HepG2 (cell line): ENCODE measurements at regions not wholly inside any gene's neighbourhood (a gene's known extent, or its start where the extent isn't known, plus 50 kb on each side); places are given as distances from the start of the nearest gene placed in this dataset.
"Not testable (repeated sequence)": the region's sequence is repeated elsewhere in the genome, so short reads cannot be mapped to it uniquely, and the experiment has no call there.

Experiments
- ATAC-seq: fragments of 200-7000 bp; cut with Tn5 transposase; 3 replicates; pipeline ENCODE4 v1.9.1; 2020; ENCODE audit warnings: mild to moderate bottlenecking, moderate library complexity
- BruUV-seq: library from RNA; stranded (reverse); fragments of 400-500 nt; replicated peaks from 2 replicates; lab custom pipeline; 2021; lab: Mats Ljungman, UMichigan
- CTCF ChIA-PET: fragments of 300-600 bp; formaldehyde crosslinking; extraction: SDS; loops from one replicate; lab custom pipeline; 2021; ENCODE audit warnings: low total read pairs, inconsistent platforms, low intra/inter-chr PET ratio; lab: Yijun Ruan, JAX
- POLR2A ChIA-PET: fragments of 350-600 bp; sonication (Branson Sonifier 250); formaldehyde crosslinking; loops from one replicate; lab custom pipeline; 2020; ENCODE audit warnings: antibody characterized with exemption, inconsistent platforms; lab: Yijun Ruan, JAX
- DNase-seq: peaks from one replicate; pipeline ENCODE4 v3.0.0-alpha.2; 2015; ENCODE audit warnings: low spot score
- FAIRE-seq: peaks from 3 replicates; lab custom pipeline; 2011; peaks lifted over from hg19 to GRCh38; lab: Jason Lieb, UNC
- H2AFZ ChIP-seq: one replicate; pipeline ENCODE4 v1.6.1; 2011; ENCODE audit warnings: low read length, inconsistent platforms
- H3K27ac ChIP-seq: fragments of 300-600 bp; 3 replicates; pipeline ENCODE4 v1.8.0; 2011; ENCODE audit warnings: mixed run types, mild to moderate bottlenecking, mixed read lengths, low read length, inconsistent platforms; ENCODE audit not compliant: insufficient read depth; ENCODE audit errors: extremely low read length
- H3K27me3 ChIP-seq, 2 experiments: fragments of 200-600 bp in 1 of 2; 2 replicates in 1 of 2; 3 replicates in 1 of 2; pipeline versions ENCODE4 v1.6.0 to v1.8.0; 2011; ENCODE audit warnings: low read length in 2 of 2, mild to moderate bottlenecking in 2 of 2, moderate library complexity in 2 of 2, inconsistent platforms in 1 of 2; ENCODE audit not compliant: insufficient read depth in 2 of 2, control insufficient read depth in 1 of 2
- H3K36me3 ChIP-seq, 2 experiments: fragments of 200-600 bp in 1 of 2; replicated peaks in 1 of 2; 2 replicates in 1 of 2; 3 replicates in 1 of 2; pipeline versions ENCODE4 v1.5.1 to v1.8.0; 2011; ENCODE audit warnings: low read length in 2 of 2, inconsistent platforms in 1 of 2; ENCODE audit not compliant: insufficient read depth in 2 of 2, control insufficient read depth in 1 of 2
- H3K4me1 ChIP-seq: 2 replicates; pipeline ENCODE4 v1.5.1; 2012; ENCODE audit warnings: low read length, inconsistent platforms; ENCODE audit not compliant: insufficient read depth
- H3K4me2 ChIP-seq: 2 replicates; pipeline ENCODE4 v1.6.0; 2011; ENCODE audit warnings: low read depth, low read length, inconsistent platforms
- H3K4me3 ChIP-seq, 3 experiments: fragments of 200-600 bp in 1 of 3; sonication (generic), shearing (Covaris generic) in 1 of 3; replicated peaks in 1 of 3; 2 replicates each; pipeline ENCODE4 v1.5.1; 2011 to 2016; ENCODE audit warnings: low read length in 3 of 3, inconsistent platforms in 2 of 3, low read depth in 2 of 3, mild to moderate bottlenecking in 2 of 3, control low read depth in 1 of 3, mixed read lengths in 1 of 3; ENCODE audit not compliant: insufficient read depth in 1 of 3
- H3K79me2 ChIP-seq: one replicate; pipeline ENCODE4 v1.6.1; 2011; ENCODE audit warnings: low read length, inconsistent platforms; ENCODE audit not compliant: insufficient read depth
- H3K9ac ChIP-seq: 2 replicates; pipeline ENCODE4 v1.6.0; 2011; ENCODE audit warnings: mild to moderate bottlenecking, low read depth, low read length, inconsistent platforms; ENCODE audit not compliant: insufficient read depth
- H3K9me3 ChIP-seq: 2 replicates; pipeline ENCODE4 v1.5.1; 2012; ENCODE audit warnings: mild to moderate bottlenecking, low read length
- H4K20me1 ChIP-seq: 2 replicates; pipeline ENCODE4 v1.6.0; 2011; ENCODE audit warnings: inconsistent platforms, mild to moderate bottlenecking, low read length, moderate library complexity; ENCODE audit not compliant: insufficient read depth
- WGBS: methylation state at CpG from one replicate; pipeline ENCODE4 v1.1.6; 2017; ENCODE audit warnings: low lambda C conversion rate; 5-methylcytosine and 5-hydroxymethylcytosine counted together
- in situ Hi-C: cut with HindIII; loops from 2 replicates; pipeline ENCODE4 v1.10.0; 2017; ENCODE audit warnings: low pct_unique_long_range_greater_than_20kb; ENCODE audit not compliant: extremely low pct_ligation_motif_present
- intact Hi-C: fragments of 100-400 bp; cut with micrococcal nuclease; formaldehyde crosslinking; loops from one replicate; pipeline ENCODE4 v1.10.0; 2022; ENCODE audit not compliant: unreplicated experiment

DNA sequence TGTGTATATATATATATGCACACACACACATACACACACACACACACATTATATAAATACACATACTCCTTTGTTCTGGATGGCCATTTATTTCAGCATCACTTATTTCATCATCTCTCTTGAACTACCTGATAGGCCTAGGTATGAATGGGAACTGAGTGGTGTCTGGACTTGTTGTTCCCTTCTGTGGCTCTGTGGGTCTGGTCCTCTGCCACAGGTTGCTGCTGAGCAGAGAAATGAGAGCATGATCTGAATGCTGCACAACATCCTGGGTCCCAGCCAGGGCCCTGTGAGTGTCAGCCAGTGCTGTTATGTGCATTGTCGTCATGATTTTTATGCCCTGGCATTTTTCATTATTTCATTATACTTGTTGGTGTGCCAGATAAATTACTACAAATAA lies 116.3 kb downstream of the CDRT15L2 start:
- CTCF ChIA-PET, intact Hi-C loops, BruUV-seq, FAIRE-seq, H3K9me3 ChIP-seq, H3K4me2 ChIP-seq, H3K27me3 ChIP-seq, H3K36me3 ChIP-seq, H3K27ac ChIP-seq, H3K79me2 ChIP-seq, H3K9ac ChIP-seq, H4K20me1 ChIP-seq, H3K4me3 ChIP-seq, H2AFZ ChIP-seq, POLR2A ChIA-PET, H3K4me1 ChIP-seq, in situ Hi-C loops, DNase-seq, ATAC-seq: not testable (repeated sequence)
- 63% methylated on average over 1 of the region's 1 CpG for whole genome bisulfite sequencing

DNA sequence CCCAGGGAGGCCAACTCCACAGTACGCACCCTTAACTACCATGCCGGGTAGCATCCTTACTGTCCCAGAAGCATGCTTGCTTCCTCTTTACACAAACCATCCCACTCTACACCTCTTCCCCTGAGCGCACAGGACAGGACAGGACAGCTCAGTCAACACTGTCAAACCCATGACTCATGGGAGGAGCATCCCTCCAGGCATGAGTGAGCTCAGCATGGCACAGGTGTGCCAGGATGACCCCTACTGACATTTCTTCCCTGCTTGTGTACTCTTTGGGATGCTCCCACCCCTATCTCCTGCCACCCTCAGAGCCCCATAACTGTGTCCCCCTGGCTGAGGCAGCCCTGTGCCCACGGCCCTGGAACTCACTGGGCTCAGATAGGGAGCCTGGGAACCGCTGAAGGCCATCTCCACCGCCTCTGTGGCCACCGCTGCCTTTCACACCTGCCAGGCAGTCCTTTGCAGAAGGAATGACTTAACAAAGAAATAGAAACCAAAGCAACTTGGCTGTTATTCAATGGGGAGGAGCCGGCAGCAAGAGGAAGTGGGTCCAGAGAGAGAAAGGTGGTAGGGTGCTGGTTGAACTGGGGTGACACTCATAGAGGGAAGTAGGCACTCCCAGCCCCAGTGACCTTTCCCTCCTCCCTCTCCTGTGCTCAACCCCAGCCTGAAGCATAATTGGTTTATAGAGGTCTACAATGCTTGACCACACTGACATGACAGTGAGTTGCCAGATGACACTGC lies 119.1 kb downstream of the CDRT15L2 start:
- H2AFZ ChIP-seq, H3K4me1 ChIP-seq, H3K4me2 ChIP-seq, H3K27me3 ChIP-seq, H3K9me3 ChIP-seq, H3K9ac ChIP-seq, intact Hi-C loops, ATAC-seq, H3K27ac ChIP-seq, DNase-seq, H3K36me3 ChIP-seq, POLR2A ChIA-PET, H3K79me2 ChIP-seq, FAIRE-seq, in situ Hi-C loops, H4K20me1 ChIP-seq, CTCF ChIA-PET, H3K4me3 ChIP-seq, BruUV-seq: not testable (repeated sequence)
- WGBS = 3% methylated on average over 2 of the region's 8 CpGs

DNA sequence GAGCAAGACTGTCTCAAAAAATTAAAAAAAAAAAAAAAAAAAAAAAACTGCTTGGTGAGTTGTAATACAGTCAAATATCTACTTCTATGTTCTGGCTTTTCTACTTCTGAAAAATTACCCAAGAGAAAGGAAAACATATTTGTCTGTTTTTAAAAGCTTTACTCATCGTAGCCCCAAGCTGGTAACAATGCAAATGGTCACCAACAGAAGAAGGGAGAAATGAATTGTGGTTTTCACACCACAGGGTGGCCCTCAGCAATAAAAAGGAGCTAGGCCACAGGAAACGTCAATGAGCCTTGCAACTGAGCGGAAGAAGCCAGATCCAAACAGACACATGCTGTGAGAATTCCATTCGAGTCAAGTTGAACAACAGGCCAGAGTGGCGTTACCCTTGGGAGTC lies 121.0 kb downstream of the CDRT15L2 start:
- DNase-seq, H3K79me2 ChIP-seq, H3K4me2 ChIP-seq, H3K27me3 ChIP-seq, H3K9me3 ChIP-seq, H3K4me1 ChIP-seq, H3K27ac ChIP-seq, POLR2A ChIA-PET, intact Hi-C loops, H4K20me1 ChIP-seq, FAIRE-seq, CTCF ChIA-PET, H2AFZ ChIP-seq, BruUV-seq, in situ Hi-C loops, H3K9ac ChIP-seq, H3K36me3 ChIP-seq, ATAC-seq, H3K4me3 ChIP-seq: not testable (repeated sequence)
- 4% methylated on average over 3 of the region's 5 CpGs for WGBS

DNA sequence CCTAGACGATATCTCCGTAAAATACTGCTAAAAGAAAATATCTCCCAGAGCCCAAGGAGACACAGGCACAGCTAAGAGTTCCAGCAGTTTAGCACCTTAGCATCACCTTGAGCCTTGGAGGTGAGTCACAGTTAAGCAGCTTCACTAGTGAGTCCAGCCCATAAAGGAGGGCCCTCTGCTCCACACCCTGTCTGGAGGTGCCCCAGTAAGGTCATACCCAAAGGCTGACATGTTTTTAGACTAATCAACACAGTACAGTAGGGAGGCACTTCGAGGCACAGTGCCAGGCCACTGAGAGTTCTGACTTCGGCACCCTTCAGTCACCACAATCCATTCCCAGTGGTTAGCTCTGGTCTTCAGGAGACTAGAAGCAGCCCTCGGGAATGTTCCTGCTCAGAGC lies 121.8 kb downstream of the CDRT15L2 start:
- H3K27ac ChIP-seq = not testable (repeated sequence)

More for the DNA sequence above, 121.8 kb downstream of the CDRT15L2 start:
- H3K9me3 ChIP-seq, POLR2A ChIA-PET, ATAC-seq, H3K4me3 ChIP-seq, H3K36me3 ChIP-seq, H3K27me3 ChIP-seq, H3K4me2 ChIP-seq, H3K9ac ChIP-seq, H3K4me1 ChIP-seq, H2AFZ ChIP-seq, DNase-seq, CTCF ChIA-PET, intact Hi-C loops, H4K20me1 ChIP-seq, in situ Hi-C loops, H3K79me2 ChIP-seq, BruUV-seq, FAIRE-seq: not testable (repeated sequence)
- 24% methylated on average over 3 of the region's 5 CpGs for WGBS
